AG10803 (cell line): ENCODE measurements at regions not wholly inside any gene's neighbourhood (a gene's known extent, or its start where the extent isn't known, plus 50 kb on each side); places are given as distances from the start of the nearest gene placed in this dataset.
"Not testable (repeated sequence)": the region's sequence is repeated elsewhere in the genome, so short reads cannot be mapped to it uniquely, and the experiment has no call there.

Experiments used
- DNase-seq: peaks from one replicate; pipeline ENCODE4 v3.0.0; 2010; ENCODE audit warnings: low read depth
- H3K4me3 ChIP-seq: 2 replicates; pipeline ENCODE4 v1.5.1; 2011; ENCODE audit warnings: mild to moderate bottlenecking, low read length, control low read depth
- CTCF ChIP-seq: conservative IDR thresholded peaks from 2 replicates; pipeline ENCODE4 v1.5.1; 2011; ENCODE audit warnings: mild to moderate bottlenecking, low read length, control low read depth, inconsistent platforms

- no peak for DNase-seq
- no peak overlapping the region for H3K4me3 ChIP-seq
- no peak for TF ChIP-seq CTCF
Measured at GRCh38 chr15:72852273-72852672, 68.7 kb upstream of the ADPGK start.

GRCh38 chr15:72851586-72851985 lies 68.0 kb upstream of the ADPGK start:
- H3K4me3 ChIP-seq, result no peak overlapping the region
- no peak for DNase-seq
- no peak for TF ChIP-seq CTCF

- no peak overlapping the region for H3K4me3 ChIP-seq
- DNase-seq, result no peak
- no peak for TF ChIP-seq CTCF
Measured at GRCh38 chr15:72850833-72851232, 67.3 kb upstream of the ADPGK start.

GRCh38 chr15:72847806-72848205 lies 64.2 kb upstream of the ADPGK start:
- H3K4me3 ChIP-seq, result no peak overlapping the region
- no peak for DNase-seq
- no peak for TF ChIP-seq CTCF

GRCh38 chr15:72847033-72847432 lies 63.5 kb upstream of the ADPGK start:
- TF ChIP-seq CTCF, result no peak
- no peak overlapping the region for H3K4me3 ChIP-seq
- no peak for DNase-seq

GRCh38 chr15:72845981-72846383 lies 62.4 kb upstream of the ADPGK start:
- TF ChIP-seq CTCF, result peak; percentile 25
- no peak overlapping the region for H3K4me3 ChIP-seq
- peak; percentile 60 for DNase-seq

- no peak for TF ChIP-seq CTCF
- no peak overlapping the region for H3K4me3 ChIP-seq
- no peak for DNase-seq
Measured at GRCh38 chr15:72844067-72844466, 60.5 kb upstream of the ADPGK start.

GRCh38 chr15:72843340-72843739 lies 59.8 kb upstream of the ADPGK start:
- H3K4me3 ChIP-seq, DNase-seq: not testable (repeated sequence)
